Cardiac muscle cell (in vitro differentiated cells and primary cell): ENCODE measurements at regions not wholly inside any gene's neighbourhood (a gene's known extent, or its start where the extent isn't known, plus 50 kb on each side); places are given as distances from the start of the nearest gene placed in this dataset.

Experiments
- DNase-seq, 2 donors: peaks; one replicate each; pipeline versions ENCODE4 v3.0.0 to v3.0.0-alpha.2; 2010 to 2017; ENCODE audit warnings: low read depth in 1 of 2, low spot score in 1 of 2
- H3K27ac ChIP-seq: fragments of 200-600 bp; sonication (generic); 2 replicates; pipeline ENCODE4 v1.5.1; 2016
- H3K27me3 ChIP-seq: fragments of 200-600 bp; sonication (generic); 2 replicates; pipeline ENCODE4 v1.6.0; 2016; ENCODE audit warnings: control low read depth
- H3K36me3 ChIP-seq: fragments of 200-600 bp; sonication (generic); 2 replicates; pipeline ENCODE4 v1.5.1; 2016; ENCODE audit warnings: control low read depth
- H3K4me1 ChIP-seq: fragments of 200-600 bp; sonication (generic); 2 replicates; pipeline ENCODE4 v1.8.1; 2017; ENCODE audit warnings: low read depth, mild to moderate bottlenecking, mixed run types
- H3K4me3 ChIP-seq: fragments of 200-600 bp; sonication (generic); 2 replicates; pipeline ENCODE4 v1.5.1; 2016; ENCODE audit warnings: mild to moderate bottlenecking
- H3K9me3 ChIP-seq: fragments of 200-600 bp; sonication (generic); 2 replicates; pipeline ENCODE4 v1.5.1; 2017; ENCODE audit warnings: low read depth, mild to moderate bottlenecking, control low read depth
- TF ChIP-seq, protein P1 (sequence below): IDR thresholded peaks from 2 replicates; pipeline ENCODE4 v1.5.1; 2012; ENCODE audit warnings: low read depth, mild to moderate bottlenecking, low read length

DNA sequence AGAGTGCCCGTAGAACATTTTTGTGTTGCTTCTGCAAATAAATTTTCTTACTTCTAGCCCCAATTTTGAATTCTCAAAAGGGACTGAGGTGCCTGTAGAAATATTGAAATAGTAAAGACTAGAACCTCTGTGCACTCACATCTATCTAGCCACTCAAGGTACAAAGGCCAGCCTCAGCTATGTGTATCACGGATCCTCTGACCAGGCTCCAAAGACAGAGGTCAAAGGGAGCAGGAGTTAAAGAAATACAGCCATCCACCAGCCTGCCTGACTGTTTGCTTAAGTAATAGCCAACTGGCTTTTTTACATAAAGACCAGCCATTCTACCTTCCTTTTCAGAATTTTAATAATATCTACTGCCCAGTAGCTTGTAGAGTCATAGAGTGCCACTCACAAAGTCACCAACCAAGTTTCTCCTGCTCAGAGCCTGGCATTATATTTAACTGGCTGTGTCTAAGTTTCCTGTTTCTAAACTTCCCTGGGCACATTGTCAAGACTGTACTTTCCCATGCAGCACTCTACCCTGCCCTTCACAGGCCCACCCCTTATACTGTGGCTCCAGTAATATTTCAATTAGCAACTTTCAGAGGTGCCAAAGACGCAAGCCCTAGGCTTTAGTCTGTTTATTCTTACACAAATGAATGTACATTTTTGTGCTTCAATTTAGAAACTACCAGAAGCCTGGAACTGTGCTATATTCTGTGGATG is 338.3 kb upstream of the NT5C1B start:
- TF ChIP-seq, protein P1, sequence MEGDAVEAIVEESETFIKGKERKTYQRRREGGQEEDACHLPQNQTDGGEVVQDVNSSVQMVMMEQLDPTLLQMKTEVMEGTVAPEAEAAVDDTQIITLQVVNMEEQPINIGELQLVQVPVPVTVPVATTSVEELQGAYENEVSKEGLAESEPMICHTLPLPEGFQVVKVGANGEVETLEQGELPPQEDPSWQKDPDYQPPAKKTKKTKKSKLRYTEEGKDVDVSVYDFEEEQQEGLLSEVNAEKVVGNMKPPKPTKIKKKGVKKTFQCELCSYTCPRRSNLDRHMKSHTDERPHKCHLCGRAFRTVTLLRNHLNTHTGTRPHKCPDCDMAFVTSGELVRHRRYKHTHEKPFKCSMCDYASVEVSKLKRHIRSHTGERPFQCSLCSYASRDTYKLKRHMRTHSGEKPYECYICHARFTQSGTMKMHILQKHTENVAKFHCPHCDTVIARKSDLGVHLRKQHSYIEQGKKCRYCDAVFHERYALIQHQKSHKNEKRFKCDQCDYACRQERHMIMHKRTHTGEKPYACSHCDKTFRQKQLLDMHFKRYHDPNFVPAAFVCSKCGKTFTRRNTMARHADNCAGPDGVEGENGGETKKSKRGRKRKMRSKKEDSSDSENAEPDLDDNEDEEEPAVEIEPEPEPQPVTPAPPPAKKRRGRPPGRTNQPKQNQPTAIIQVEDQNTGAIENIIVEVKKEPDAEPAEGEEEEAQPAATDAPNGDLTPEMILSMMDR: no peak
- Histone ChIP-seq H3K27me3 (no peaks in the 10 kb centered on the region), H3K9me3 (no peaks in the 10 kb centered on the region), H3K4me3 (no peak overlapping the region), H3K27ac (no peak overlapping the region), H3K4me1 (peaks cover under 1% of the 10 kb centered on the region), H3K36me3 (no peaks in the 10 kb centered on the region)
- peak in 1 of 2 donors; percentile 15 for DNase-seq

DNA sequence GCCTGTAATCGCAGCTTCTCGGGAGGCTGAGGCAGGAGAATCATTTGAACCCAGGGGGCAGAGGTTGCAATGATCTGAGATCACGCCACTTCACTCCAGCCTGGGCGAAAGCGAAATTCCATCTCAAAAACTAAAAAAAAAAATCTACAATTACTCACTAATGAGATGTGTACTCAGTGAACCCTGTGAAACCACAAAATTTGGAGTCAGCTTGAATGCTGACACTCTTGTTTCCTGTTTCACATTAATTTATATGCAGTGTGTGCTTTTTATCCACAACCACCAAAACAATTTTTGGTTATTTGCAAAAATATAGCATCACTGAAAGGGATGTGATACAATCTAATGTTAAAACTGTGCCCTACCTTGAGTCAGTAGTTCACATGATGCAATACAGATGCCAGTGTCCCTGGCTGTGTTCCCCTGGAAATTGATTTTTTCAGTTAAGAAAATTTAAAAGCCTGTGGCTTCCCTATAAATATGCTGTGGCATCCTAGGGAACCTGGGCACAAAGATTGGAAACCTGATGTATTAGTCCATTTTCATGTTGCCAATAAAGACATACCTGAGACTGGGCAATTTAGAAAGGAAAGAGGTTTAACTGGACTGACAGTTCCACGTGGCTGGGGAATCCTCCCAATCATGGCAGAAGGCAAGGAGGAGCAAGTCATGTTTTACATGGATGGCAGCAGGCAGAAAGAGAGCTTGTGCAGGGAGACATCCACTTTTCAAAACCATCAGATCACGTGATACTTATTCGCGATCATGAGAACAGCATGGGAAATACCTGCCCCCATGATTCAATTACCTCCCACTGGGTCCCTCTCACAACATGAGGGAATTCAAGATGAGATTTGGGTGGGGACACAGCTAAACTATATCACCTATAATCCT is 337.5 kb upstream of the NT5C1B start:
- no peak for DNase-seq
- H3K4me1 ChIP-seq: peaks cover 4% of the 10 kb centered on the region
- H3K9me3 ChIP-seq: no peaks in the 10 kb centered on the region
- H3K36me3 ChIP-seq: no peaks in the 10 kb centered on the region
- H3K27me3 ChIP-seq: no peaks in the 10 kb centered on the region
- TF ChIP-seq, protein P1: no peak
- no peak overlapping the region for H3K27ac ChIP-seq
- no peak overlapping the region for H3K4me3 ChIP-seq

DNA sequence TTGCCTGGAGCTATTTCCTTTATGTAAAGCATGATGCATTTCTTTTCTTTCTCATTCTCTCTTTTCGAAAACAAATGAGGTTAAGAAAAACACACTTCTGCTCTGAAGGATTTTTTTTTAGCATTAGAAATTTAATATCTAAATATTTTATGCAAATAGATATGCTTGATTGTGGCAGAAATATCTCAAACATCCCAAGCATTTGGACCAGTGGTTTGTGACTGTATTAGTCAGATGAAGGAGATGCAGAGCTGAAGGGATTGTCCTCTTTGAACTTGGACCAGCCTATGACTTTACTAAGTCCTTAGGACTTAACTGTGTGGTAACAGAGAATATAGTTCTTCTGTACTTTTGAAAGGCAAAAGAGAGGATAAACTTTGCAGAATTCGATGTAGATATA is 335.9 kb upstream of the NT5C1B start:
- TF ChIP-seq, protein P1: no peak
- H3K4me1 ChIP-seq: peaks cover 4% of the 10 kb centered on the region
- DNase-seq: peak in 1 of 2 donors; percentile 82
- no peaks in the 10 kb centered on the region for H3K27me3 ChIP-seq
- H3K9me3 ChIP-seq: no peaks in the 10 kb centered on the region
- no peaks in the 10 kb centered on the region for H3K36me3 ChIP-seq
- no peak overlapping the region for H3K27ac ChIP-seq
- H3K4me3 ChIP-seq: no peak overlapping the region

DNA sequence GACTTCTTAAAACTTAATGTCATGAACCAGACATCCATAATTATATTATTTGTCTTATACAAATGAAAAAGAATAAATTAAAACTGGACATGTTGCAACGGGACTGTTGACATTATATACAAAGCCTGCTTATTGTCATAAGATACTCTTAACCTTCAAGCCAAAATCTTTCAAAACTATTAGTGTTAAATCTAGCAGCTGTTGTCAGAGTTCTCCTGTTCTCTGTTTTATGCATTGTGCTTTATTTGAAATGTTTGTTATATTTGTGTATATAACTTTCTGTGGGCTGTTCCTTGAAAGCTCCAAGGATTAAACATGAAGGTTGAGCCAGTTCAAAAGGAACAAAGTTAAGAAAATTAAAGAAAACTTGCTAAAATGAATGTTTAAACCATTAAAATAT is 335.5 kb upstream of the NT5C1B start:
- Histone ChIP-seq H3K4me1 (peaks cover 4% of the 10 kb centered on the region), H3K27me3 (no peaks in the 10 kb centered on the region), H3K36me3 (no peaks in the 10 kb centered on the region), H3K9me3 (no peaks in the 10 kb centered on the region), H3K27ac (no peak overlapping the region), H3K4me3 (no peak overlapping the region)
- TF ChIP-seq, protein P1: no peak
- DNase-seq: peak in 1 of 2 donors; percentile 26

DNA sequence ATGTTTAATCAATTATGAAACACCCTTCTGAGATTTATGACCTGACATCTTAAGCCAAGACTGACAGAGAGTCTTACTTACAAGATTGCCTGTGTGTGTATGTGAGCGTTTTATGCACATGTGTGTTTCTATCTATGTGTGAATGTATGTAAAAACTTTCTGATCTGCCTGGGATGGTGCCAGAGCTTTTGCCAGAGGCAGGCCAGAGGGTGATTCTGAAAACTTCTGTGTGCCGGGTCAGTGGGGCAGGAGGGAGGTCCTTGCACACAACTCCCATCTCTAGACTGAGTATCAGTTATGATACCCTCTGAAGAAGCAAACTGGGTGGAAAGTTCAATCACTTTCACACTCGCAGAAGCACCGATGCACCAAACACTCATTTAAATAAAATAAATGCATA is 335.0 kb upstream of the NT5C1B start:
- Histone ChIP-seq H3K9me3 (no peaks in the 10 kb centered on the region), H3K4me1 (peaks cover 5% of the 10 kb centered on the region), H3K36me3 (no peaks in the 10 kb centered on the region), H3K27me3 (no peaks in the 10 kb centered on the region), H3K4me3 (no peak overlapping the region), H3K27ac (no peak overlapping the region)
- DNase-seq: no peak
- TF ChIP-seq, protein P1: no peak
